ENCODE measurements at regions not wholly inside any gene's neighbourhood (a gene's known extent, or its start where the extent isn't known, plus 50 kb on each side); places are given as distances from the start of the nearest gene placed in this dataset.

DNA sequence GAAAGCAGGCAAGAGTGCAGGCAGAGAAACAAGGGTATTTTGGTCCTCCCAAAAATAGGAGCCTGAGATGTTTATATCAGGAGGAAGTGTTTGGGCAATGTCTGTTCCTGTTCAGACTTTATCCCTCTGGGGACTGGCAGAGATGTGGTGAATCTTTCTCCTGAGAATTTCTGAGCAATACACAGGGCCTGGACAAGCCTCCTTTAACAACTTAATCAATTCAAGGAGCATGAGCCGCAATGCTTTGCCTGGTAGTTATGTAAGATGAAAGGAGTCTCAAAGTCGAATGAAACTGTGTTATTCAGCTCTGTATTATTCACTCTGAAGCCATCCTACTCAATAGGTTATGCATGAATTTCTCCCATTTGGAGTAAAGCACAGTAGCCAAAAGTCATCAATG, 365.6 kb downstream of the MAN2A1 start:
- no peak for DNase-seq (ENCODE audit: low read depth)
- no peak overlapping the region for H3K4me3 ChIP-seq (ENCODE audit: low read depth, low read length)

GRCh38 chr5:110056580-110057114, 366.9 kb downstream of the MAN2A1 start:
- no peak for DNase-seq (ENCODE audit: low read depth)
- no peak overlapping the region for H3K4me3 ChIP-seq (ENCODE audit: low read depth, low read length)

GRCh38 chr5:110058175-110058574, 368.4 kb downstream of the MAN2A1 start:
- H3K4me3 ChIP-seq (ENCODE audit: low read depth, low read length) = no peak overlapping the region
- DNase-seq (ENCODE audit: low read depth) = no peak

DNA sequence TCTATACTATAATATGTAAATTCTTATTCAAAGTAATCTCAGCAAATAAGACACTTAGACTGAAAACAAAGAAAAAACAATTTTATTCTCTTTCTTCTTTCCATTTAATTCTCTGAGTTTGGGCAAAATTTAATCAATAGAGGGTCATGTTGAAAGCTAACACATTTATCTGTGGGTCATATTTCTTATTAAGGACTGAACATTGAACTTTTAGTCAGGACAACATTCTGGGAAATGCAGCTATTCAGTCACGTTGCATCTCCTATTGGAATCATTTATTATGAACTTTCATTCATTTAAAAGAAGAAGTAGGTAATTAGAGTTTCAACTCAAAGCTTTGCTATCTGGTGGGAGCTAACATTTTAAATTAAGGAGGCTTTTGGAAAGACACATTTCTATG, 372.5 kb downstream of the MAN2A1 start:
- DNase-seq (ENCODE audit: low read depth) = no peak
- H3K4me3 ChIP-seq (ENCODE audit: low read depth, low read length) = no peak overlapping the region

DNA sequence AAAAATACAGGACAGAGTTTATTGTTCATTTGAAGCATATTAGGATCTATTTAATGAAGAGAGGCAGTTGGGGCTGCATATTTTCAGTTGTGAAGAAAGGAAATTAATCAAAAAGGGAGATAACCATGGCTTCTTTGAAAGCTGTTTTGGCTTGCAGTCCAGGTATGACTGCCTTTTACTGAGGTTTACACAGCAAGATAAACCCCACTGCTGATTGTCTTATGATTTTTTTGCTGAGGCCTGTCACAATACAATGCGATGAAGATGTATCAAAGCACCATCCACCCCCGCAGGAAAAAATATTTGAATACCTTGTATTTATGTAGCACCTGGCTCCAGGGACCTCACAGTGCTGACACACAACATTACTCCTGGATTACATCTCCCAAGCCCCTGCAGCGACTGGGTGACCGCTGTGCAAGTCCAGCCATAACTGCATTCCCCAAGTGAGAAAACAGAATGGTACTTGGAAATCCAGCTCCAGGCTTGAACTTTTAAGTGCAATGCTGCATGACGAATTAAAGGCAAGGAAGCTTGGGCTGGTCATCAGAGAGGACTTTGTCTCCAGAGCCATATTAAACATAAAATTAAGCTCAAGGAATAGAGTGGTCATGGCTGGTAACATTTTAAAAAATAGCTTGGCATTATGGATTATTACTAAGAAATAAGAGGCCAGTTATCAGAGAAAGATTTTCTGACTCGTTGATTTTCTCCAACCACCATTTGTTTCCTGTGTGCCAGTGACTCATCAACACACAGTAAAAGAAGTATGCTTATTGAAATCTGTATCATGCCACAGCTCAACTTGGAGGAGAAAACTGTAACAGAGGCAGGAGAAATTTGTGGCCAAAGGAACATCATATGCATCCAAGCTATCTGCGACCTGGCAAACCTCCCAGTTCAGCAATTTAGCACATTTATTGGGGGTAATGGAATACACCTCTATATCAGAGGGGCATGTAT, 374.2 kb downstream of the MAN2A1 start:
- no peak overlapping the region for H3K4me3 ChIP-seq (ENCODE audit: low read depth, low read length)
- DNase-seq (ENCODE audit: low read depth) = no peak

DNA sequence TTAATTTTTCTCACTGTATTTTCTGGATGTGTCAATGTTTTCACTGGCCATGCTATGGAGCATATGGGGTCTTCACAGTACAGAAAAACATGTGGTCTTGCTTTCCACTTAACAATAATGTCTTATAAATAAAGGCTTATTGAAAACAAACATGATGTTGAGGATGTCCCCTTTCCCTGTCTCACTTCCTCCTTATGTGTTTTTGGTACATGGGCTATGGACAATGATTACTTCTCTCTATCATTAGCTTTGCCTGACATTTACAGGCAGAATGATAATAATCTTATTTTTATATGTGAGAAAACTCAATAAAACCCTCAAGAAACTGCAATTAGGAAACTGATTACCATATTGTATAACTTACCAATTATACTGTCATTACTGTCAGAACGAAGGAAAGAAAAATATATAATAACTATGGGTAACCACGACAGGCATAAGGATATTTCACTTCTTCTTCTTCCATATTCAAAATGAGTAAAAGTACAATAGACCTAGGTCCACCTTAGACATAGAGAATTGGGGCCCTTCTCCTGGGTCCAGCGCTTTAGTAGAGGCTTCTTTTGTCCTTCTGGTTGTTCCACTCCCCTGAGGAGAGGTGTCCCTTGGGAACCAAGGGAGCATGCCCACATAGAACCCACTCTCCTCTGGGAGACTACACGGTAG, 375.0 kb downstream of the MAN2A1 start:
- DNase-seq (ENCODE audit: low read depth) = no peak
- H3K4me3 ChIP-seq (ENCODE audit: low read depth, low read length) = no peak overlapping the region

DNA sequence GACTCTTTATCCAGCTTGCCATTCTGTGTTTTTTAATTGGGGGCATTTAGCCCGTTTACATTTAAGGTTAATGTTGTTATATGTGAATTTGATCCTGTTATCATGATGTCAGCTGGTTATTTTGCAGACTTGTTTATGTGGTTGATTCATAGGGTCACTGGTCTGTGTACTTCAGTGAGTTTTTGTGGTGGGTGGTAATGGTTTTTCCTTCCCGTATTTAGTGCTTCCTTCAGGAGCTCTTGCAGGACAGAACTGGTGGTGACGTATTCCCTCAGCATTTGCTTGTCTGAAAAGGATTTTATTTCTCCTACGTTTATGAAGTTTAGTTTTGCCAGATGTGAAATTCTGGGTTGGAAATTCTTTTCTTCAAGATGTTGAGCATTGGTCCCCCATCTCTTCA, 381.1 kb downstream of the MAN2A1 start:
- DNase-seq (ENCODE audit: low read depth) = no peak
- no peak overlapping the region for H3K4me3 ChIP-seq (ENCODE audit: low read depth, low read length)

GRCh38 chr5:110072651-110073050, 382.9 kb downstream of the MAN2A1 start:
- H3K4me3 ChIP-seq (ENCODE audit: low read depth, low read length) = no peak overlapping the region
- DNase-seq (ENCODE audit: low read depth) = no peak

DNA sequence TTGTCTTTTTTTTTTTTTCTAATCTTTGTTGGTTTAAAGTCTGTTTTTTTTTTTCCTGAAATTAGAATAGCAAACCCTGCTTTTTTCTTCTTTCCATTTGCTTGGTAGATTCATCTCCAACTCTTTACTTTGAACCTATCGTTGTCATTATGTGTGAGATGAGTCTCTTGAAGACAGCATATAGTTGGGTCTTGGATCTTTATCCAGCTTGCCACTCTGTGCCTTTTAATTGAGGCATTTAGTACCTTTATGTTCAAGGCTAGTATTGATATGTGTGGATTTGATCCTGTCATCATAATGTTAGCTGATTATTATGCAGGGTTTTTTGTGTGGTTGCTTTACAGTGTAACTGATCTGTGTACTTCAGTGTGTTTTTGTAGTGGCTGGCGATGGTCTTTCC, 383.8 kb downstream of the MAN2A1 start:
- H3K4me3 ChIP-seq (ENCODE audit: low read depth, low read length) = no peak overlapping the region
- no peak for DNase-seq (ENCODE audit: low read depth)

DNA sequence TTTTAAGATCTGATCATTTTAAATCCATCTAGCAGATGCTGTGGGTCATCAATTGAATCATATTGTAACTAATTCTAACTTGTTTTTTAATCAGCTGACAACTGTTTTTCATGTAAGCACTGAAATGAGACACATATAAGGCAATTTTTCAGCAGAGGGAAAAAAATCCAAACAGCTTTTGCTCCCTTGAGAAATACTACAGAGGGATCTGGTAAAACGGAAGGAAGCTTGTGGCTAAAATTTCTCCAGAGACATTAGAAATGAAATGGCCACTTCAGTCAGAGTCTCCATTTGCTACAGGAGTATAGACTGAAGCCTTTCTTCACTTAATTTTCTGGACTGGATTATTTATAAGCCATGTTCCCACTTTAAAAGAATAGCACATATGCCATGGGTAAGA, 385.9 kb downstream of the MAN2A1 start:
- no peak for DNase-seq (ENCODE audit: low read depth)
- H3K4me3 ChIP-seq (ENCODE audit: low read depth, low read length) = no peak overlapping the region

- no peak for DNase-seq (ENCODE audit: low read depth)
- no peak overlapping the region for H3K4me3 ChIP-seq (ENCODE audit: low read depth, low read length)
These were observed 387.4 kb downstream of the MAN2A1 start for GRCh38 chr5:110077147-110077546.

DNA sequence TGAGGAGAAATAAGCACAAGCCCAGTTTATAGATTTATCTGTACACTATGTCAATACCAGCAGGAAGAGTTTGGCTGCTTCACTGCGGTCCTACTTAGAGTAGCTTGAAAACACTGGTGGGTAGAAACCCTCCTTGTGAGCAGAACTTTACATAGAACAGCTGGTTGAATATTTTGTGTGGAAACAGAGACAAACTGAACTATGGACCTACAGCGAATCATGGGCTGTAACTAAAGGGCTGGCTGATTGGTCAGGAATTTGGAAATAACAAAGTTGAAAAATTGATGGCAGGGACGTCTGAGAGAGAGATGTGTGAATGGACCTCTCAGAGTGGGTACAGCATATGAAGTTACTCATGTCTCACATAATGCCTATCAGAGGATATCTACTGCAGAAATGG, 392.5 kb downstream of the MAN2A1 start:
- no peak for DNase-seq (ENCODE audit: low read depth)
- no peak overlapping the region for H3K4me3 ChIP-seq (ENCODE audit: low read depth, low read length)

DNA sequence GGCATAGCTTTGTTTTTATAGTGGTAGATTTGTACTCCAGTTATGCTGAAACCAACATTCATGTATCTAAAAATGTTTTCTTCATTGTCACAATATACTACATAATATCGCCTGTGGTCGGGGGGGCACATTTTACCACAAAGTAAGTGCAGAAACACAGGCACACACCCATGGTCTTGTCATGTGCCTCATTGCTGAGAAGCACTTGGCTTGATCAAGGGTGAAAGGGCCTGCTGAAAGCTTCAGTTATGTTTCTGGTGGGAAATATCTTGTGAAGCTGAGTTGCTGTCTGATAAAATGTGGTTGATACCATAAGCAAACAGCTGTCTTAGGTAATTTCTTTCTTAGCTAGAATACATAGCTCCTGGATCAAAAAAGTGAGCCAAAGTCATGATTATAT, 393.1 kb downstream of the MAN2A1 start:
- H3K4me3 ChIP-seq (ENCODE audit: low read depth, low read length) = no peak overlapping the region
- no peak for DNase-seq (ENCODE audit: low read depth)

DNA sequence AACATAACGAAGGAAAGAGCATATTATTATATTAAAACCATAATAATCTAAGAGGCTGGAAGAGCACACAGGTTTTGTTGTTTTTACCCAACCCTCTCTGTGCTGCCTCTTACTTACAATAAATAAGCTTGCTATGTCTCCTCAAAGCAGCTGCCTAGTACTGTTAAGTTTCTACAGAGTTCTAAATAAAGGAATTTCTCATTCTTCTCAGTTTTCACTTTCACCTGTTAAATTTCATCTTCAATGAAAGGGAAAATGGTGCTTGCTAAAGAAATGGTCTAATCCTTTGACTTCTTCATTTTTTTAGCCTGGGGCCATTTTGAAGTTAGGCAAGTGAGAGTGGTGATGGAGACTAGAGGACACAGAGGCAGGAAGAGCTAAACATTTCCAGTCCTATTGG, 396.1 kb downstream of the MAN2A1 start:
- no peak for DNase-seq (ENCODE audit: low read depth)
- H3K4me3 ChIP-seq (ENCODE audit: low read depth, low read length) = no peak overlapping the region

GRCh38 chr5:110086658-110087388, 397.1 kb downstream of the MAN2A1 start:
- DNase-seq (ENCODE audit: low read depth) = peak; percentile 99
- H3K4me3 ChIP-seq (ENCODE audit: low read depth, low read length) = no peak overlapping the region

GRCh38 chr5:110087829-110088228, 398.1 kb downstream of the MAN2A1 start:
- peak; percentile 80 for DNase-seq (ENCODE audit: low read depth)
- H3K4me3 ChIP-seq (ENCODE audit: low read depth, low read length) = no peak overlapping the region

DNA sequence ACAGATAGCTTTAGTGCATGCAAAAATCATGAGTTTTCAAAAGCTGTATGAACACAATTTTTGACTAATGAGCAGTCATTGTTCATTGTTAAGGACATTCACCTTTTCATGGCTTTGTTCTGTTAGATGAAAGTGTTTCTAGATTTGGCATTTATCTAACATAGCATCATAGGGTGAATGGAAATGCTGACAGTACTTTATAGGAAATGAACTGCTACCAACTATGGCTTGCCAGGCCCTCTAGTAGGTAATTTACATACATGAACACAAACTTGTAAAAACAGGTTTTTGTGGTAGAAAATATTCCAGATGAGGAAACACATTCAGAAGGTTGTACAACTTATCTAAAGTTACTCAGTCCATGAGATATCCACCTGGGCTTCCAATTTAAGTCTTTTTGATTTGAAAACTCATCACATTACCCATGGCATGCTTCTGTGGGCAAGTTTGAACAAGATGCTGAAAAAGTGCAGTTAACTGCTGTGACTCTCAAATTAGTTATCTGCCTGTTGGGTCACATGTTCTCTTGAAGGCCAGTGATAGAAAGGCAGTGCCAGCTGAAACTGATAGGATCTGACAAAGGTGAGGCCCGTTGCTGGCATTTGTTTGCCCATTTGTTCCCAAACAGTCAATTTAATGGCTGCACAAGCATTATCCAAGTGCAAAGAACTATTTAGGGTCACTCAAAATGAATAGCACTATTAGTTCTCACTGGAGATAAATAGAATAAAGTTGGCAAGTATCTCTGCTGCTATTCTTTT, 399.1 kb downstream of the MAN2A1 start:
- no peak overlapping the region for H3K4me3 ChIP-seq (ENCODE audit: low read depth, low read length)
- DNase-seq (ENCODE audit: low read depth) = no peak

DNA sequence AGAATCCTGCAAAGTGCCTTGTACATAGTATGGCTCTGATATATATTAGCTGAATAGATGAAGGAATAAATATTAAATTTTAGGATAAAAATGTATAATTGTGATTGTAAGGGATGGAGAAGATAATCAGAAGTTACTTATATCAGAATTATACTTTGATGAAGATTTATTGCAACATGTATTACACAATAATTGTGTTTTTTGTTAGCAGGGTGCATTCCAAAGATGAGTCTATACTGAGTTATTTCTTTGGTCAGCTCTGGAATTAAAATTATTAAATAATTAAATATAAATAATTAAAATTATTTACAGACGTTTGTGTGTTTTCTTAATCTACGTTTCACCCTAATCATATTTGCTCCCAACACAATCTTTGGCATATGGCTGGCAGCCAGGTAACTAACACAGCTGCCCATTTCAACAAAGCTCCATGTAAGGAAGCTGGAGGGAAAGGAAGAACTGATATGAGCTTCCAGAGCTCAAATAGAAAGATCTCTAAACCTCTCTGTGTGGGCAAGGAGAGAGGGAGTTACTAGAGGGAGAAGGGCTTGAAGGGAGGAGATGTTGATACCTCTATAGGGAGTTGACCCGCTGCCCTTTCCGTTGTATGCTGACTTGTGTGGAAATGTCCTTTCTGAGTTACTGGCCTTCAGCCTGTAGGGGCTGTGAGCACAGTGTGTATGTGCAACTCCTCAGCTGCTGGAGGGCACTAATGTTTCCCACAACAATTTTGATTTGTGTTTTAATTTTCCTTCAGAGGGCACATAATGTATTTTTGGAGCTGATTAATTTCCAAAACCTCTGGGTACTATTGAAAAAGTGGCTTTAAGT, 403.4 kb downstream of the MAN2A1 start:
- DNase-seq (ENCODE audit: low read depth) = no peak
- no peak overlapping the region for H3K4me3 ChIP-seq (ENCODE audit: low read depth, low read length)
